ENCODE measurements at regions not wholly inside any gene's neighbourhood (a gene's known extent, or its start where the extent isn't known, plus 50 kb on each side); places are given as distances from the start of the nearest gene placed in this dataset.

- TF ChIP-seq ARID5B (CRISPR knock-in tag; IDR thresholded peaks at IDR 0.05) (no peak), RAD21 (CRISPR knock-in tag; IDR thresholded peaks at IDR 0.05) (no peak), ELF1 (CRISPR knock-in tag; IDR thresholded peaks at IDR 0.05) (no peak), ZNF614 (CRISPR knock-in tag; IDR thresholded peaks at IDR 0.05; ENCODE audit: borderline replicate concordance) (no peak), ZNF691 (CRISPR knock-in tag; IDR thresholded peaks at IDR 0.05; ENCODE audit: borderline replicate concordance, low read depth) (no peak)
Measured at GRCh38 chr10:29870522-29871044, 188.8 kb downstream of the JCAD start (continued).

- BruUV-seq (replicated peaks), result no TSS peak
- Histone ChIP-seq H3K9me3 (ENCODE audit: low read length) (no peaks in the 10 kb centered on the region), H3K79me2 (ENCODE audit: insufficient read depth, low read length) (no peaks in the 10 kb centered on the region), H3K27ac (ENCODE audit: extremely low read length, insufficient read depth, low read length) (no peak overlapping the region), H3K36me3 (replicated peaks in 1 of 2; ENCODE audit: control insufficient read depth in 1 of 2, insufficient read depth in 2 of 2, low read length in 2 of 2) (no peaks in the 10 kb centered on the region), H3K9ac (ENCODE audit: insufficient read depth, low read depth, low read length) (no peak overlapping the region), H3K4me1 (ENCODE audit: insufficient read depth, low read length) (no peaks in the 10 kb centered on the region), H3K27me3 (ENCODE audit: control insufficient read depth in 1 of 2, insufficient read depth in 2 of 2, low read length in 2 of 2) (peaks cover 0 to 13% of the 10 kb centered on the region in 2 experiments; a peak in 1 of 5 replicates), H2AFZ (ENCODE audit: low read length) (no peak overlapping the region), H3K4me3 (replicated peaks in 1 of 3; ENCODE audit: insufficient read depth in 1 of 3, low read depth in 2 of 3, low read length in 3 of 3) (no peak overlapping the region), H4K20me1 (ENCODE audit: insufficient read depth, low read length) (no peaks in the 10 kb centered on the region), H3K4me2 (ENCODE audit: low read depth, low read length) (no peak overlapping the region)
- ATAC-seq (no peak), DNase-seq (ENCODE audit: low spot score) (no peak), FAIRE-seq (no peak)
- ChIA-PET POLR2A (no interaction called here), CTCF (ENCODE audit: low intra/inter-chr PET ratio, low total read pairs) (no interaction called here)
- intact Hi-C loops (cut with micrococcal nuclease; ENCODE audit: unreplicated experiment) (no loop called here), in situ Hi-C loops (cut with HindIII; ENCODE audit: extremely low pct_ligation_motif_present, low pct_unique_long_range_greater_than_20kb) (no loop called here)
- 61% methylated on average over 6 of the region's 6 CpGs for WGBS (ENCODE audit: low lambda C conversion rate)
- TF ChIP-seq BORCS8-MEF2B (CRISPR knock-in tag; IDR thresholded peaks at IDR 0.05), result no peak
- TF ChIP-seq GPBP1L1 (CRISPR knock-in tag; IDR thresholded peaks at IDR 0.05), result no peak
- no peak for TF ChIP-seq ZNF142 (CRISPR knock-in tag; IDR thresholded peaks at IDR 0.05)
- no peak for TF ChIP-seq ZGPAT (CRISPR knock-in tag; IDR thresholded peaks at IDR 0.05)
Measured at GRCh38 chr10:29869593-29869992, 189.8 kb downstream of the JCAD start.
